Breast epithelium (tissue), 3 donors: ENCODE measurements at regions not wholly inside any gene's neighbourhood (a gene's known extent, or its start where the extent isn't known, plus 50 kb on each side); places are given as distances from the start of the nearest gene placed in this dataset.

Source experiments
- POLR2A ChIP-seq: fragments of 450-650 bp; IDR thresholded peaks from one replicate; pipeline ENCODE4 v1.6.1; 2016; ENCODE audit warnings: antibody characterized with exemption, mild to moderate bottlenecking, moderate library complexity
- POLR2AphosphoS5 ChIP-seq, 3 donors: sonication (generic); formaldehyde crosslinking; IDR thresholded peaks; one replicate each; pipeline ENCODE4 v1.6.1; 2017; ENCODE audit warnings: antibody characterized with exemption in 3 of 3
- TF ChIP-seq, protein P1 (sequence below), 3 donors: fragments of 450-650 bp; IDR thresholded peaks; one replicate each; pipeline ENCODE4 v1.5.1; 2016 to 2017; ENCODE audit warnings: antibody characterized with exemption in 3 of 3, mild to moderate bottlenecking in 3 of 3, moderate library complexity in 3 of 3

DNA sequence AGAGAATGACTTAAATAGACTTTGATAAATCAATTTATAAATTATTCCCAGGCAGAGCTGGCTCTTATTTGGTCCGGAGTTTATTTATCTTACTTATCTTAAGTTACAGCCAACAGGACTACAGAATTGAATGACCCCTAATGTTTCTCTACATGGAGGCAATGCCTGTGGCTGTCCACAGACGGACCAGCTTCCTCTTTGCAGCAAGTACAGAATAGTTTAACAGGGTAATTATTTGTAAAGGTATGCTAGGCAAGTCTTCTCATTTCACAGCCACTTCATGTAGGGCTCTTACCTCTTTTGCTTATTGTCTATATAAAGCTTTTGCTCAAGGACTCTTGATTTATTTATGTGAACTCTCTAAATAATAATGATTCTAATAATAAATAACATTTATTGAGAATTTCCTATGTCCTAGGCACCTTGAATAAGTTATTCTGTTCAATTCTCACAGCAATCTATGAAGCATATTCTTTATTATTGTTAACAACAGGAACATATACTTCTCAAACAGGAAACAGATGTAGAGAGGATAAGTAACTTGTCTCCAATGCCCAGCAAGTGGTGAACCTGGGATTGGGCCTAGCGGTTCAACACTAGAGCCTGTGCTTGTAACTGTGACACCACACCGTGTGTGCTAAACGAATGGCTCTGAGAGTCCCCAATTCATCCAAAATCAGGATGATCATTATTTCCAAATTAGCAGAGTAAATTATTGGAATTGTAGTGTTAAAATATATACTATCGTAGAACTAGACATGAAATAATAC lies 58.8 kb upstream of the NXPH2 start:
- TF ChIP-seq, protein P1, sequence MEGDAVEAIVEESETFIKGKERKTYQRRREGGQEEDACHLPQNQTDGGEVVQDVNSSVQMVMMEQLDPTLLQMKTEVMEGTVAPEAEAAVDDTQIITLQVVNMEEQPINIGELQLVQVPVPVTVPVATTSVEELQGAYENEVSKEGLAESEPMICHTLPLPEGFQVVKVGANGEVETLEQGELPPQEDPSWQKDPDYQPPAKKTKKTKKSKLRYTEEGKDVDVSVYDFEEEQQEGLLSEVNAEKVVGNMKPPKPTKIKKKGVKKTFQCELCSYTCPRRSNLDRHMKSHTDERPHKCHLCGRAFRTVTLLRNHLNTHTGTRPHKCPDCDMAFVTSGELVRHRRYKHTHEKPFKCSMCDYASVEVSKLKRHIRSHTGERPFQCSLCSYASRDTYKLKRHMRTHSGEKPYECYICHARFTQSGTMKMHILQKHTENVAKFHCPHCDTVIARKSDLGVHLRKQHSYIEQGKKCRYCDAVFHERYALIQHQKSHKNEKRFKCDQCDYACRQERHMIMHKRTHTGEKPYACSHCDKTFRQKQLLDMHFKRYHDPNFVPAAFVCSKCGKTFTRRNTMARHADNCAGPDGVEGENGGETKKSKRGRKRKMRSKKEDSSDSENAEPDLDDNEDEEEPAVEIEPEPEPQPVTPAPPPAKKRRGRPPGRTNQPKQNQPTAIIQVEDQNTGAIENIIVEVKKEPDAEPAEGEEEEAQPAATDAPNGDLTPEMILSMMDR (IDR thresholded peaks at IDR 0.05), result no peak
- no peak for TF ChIP-seq POLR2A
- no peak for TF ChIP-seq POLR2AphosphoS5 (IDR thresholded peaks at IDR 0.05)
